Smooth muscle cell (in vitro differentiated cells): ENCODE measurements at regions not wholly inside any gene's neighbourhood (a gene's known extent, or its start where the extent isn't known, plus 50 kb on each side); places are given as distances from the start of the nearest gene placed in this dataset.

Source experiments
- DNase-seq: peaks from one replicate; lab custom pipeline; 2025; ENCODE audit not compliant: unreplicated experiment; lab: John Stamatoyannopoulos, UW
- H2AFZ ChIP-seq: fragments of 200-600 bp; sonication (generic); 2 replicates; pipeline ENCODE4 v1.6.0; 2016; ENCODE audit warnings: antibody characterized with exemption, low read depth, mild to moderate bottlenecking
- H3F3A ChIP-seq: fragments of 200-600 bp; sonication (generic); 2 replicates; pipeline ENCODE4 v1.6.0; 2017; ENCODE audit warnings: antibody characterized with exemption, low read depth
- H3K27ac ChIP-seq: fragments of 200-600 bp; sonication (generic); 2 replicates; pipeline ENCODE4 v1.5.1; 2016; ENCODE audit warnings: low read depth, mild to moderate bottlenecking
- H3K27me3 ChIP-seq: fragments of 200-600 bp; sonication (generic); 2 replicates; pipeline ENCODE4 v1.6.1; 2016; ENCODE audit warnings: low read depth, mild to moderate bottlenecking
- H3K36me3 ChIP-seq: fragments of 200-600 bp; sonication (generic); 2 replicates; pipeline ENCODE4 v1.5.1; 2016; ENCODE audit warnings: low read depth
- H3K4me1 ChIP-seq: fragments of 200-600 bp; sonication (generic); 2 replicates; pipeline ENCODE4 v1.5.1; 2016; ENCODE audit warnings: low read depth
- H3K4me2 ChIP-seq: fragments of 200-600 bp; sonication (generic); 2 replicates; pipeline ENCODE4 v1.6.0; 2016; ENCODE audit warnings: mild to moderate bottlenecking
- H3K4me3 ChIP-seq: fragments of 200-600 bp; sonication (generic); 2 replicates; pipeline ENCODE4 v1.5.1; 2016; ENCODE audit warnings: mild to moderate bottlenecking
- H3K79me2 ChIP-seq: fragments of 200-600 bp; sonication (generic); 2 replicates; pipeline ENCODE4 v1.6.0; 2016; ENCODE audit warnings: low read depth, mild to moderate bottlenecking
- H3K9ac ChIP-seq: fragments of 200-600 bp; sonication (generic); 2 replicates; pipeline ENCODE4 v1.6.0; 2016; ENCODE audit warnings: low read depth
- H3K9me3 ChIP-seq: fragments of 200-600 bp; sonication (generic); replicated peaks from 2 replicates; pipeline ENCODE4 v1.5.1; 2016; ENCODE audit warnings: low read depth
- H4K20me1 ChIP-seq: fragments of 200-600 bp; sonication (generic); 2 replicates; pipeline ENCODE4 v1.6.0; 2016; ENCODE audit warnings: low read depth
- CTCF ChIP-seq: fragments of 200-600 bp; sonication (generic); IDR thresholded peaks from 2 replicates; pipeline ENCODE4 v1.5.1; 2017; ENCODE audit warnings: borderline replicate concordance, mild to moderate bottlenecking, antibody characterized with exemption; ENCODE audit not compliant: insufficient read depth, poor library complexity, severe bottlenecking
- WGBS: methylation state at CpG from one replicate; pipeline ENCODE4 v1.1.7; 2016; ENCODE audit warnings: low lambda C conversion rate; 5-methylcytosine and 5-hydroxymethylcytosine counted together

GRCh38 chr1:191022856-191023255 is 545.2 kb upstream of the BRINP3 start:
- Histone ChIP-seq H3K9ac (no peak overlapping the region), H2AFZ (no peak overlapping the region), H3K9me3 (no peaks in the 10 kb centered on the region), H3K27me3 (no peaks in the 10 kb centered on the region), H3K27ac (no peak overlapping the region), H3K4me3 (no peak overlapping the region), H4K20me1 (no peaks in the 10 kb centered on the region), H3K79me2 (no peaks in the 10 kb centered on the region), H3K36me3 (no peaks in the 10 kb centered on the region), H3F3A (no peaks in the 10 kb centered on the region), H3K4me2 (peak overlapping the region; percentile 10), H3K4me1 (no peaks in the 10 kb centered on the region)
- no peak for DNase-seq
- no peak for TF ChIP-seq CTCF
- WGBS, result 42% methylated on average over 1 of the region's 1 CpG

DNA sequence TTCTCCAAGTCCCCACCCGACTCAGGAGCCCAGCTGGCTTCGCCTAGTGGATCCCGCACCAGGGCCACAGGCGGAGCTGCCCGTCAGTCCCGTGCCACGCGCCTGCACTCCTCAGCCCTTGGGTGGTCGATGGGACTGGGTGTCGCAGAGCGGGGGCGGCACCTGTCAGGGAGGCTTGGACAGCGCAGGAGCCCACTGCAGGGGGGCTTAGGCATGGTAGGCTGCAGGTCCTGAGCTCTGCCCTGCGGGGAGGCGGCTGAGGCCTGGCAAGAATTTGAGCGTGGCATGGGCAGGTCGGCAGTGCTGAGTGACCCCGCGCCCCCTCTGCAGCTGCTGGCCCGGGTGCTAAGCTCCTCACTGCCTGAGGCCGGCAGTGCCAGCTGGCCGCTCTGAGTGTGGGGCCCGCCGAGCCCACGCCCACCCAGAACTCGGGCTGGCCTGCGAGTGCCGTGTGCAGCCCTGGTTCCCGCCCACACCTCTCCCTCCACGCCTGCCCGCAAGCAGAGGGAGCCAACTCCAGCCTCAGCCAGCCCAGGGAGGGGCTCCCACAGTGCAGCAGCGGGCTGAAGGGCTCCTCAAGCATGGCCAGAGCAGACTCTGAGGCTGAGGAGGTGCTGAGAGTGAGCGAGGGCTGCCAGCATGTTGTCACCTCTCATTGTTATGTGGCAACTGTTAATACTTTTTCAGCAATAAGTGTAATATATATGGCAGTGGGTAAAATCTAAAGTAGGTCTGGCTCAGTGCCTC is 548.4 kb upstream of the BRINP3 start:
- WGBS, result 96% methylated on average over 33 of the region's 33 CpGs

GRCh38 chr1:191026828-191027227 is 549.2 kb upstream of the BRINP3 start:
- Histone ChIP-seq H3K27ac (no peak overlapping the region), H3F3A (no peaks in the 10 kb centered on the region), H4K20me1 (no peaks in the 10 kb centered on the region), H3K36me3 (no peaks in the 10 kb centered on the region), H3K9ac (no peak overlapping the region), H3K9me3 (no peaks in the 10 kb centered on the region), H3K4me2 (no peak overlapping the region), H3K79me2 (no peaks in the 10 kb centered on the region), H3K4me3 (no peak overlapping the region), H3K4me1 (no peaks in the 10 kb centered on the region), H2AFZ (no peak overlapping the region), H3K27me3 (no peaks in the 10 kb centered on the region)
- TF ChIP-seq CTCF, result no peak
- WGBS, result 90% methylated on average over 5 of the region's 5 CpGs
- no peak for DNase-seq

More for the DNA sequence above, 548.4 kb upstream of the BRINP3 start:
- H3K27me3 ChIP-seq, result no peaks in the 10 kb centered on the region
- H3K9ac ChIP-seq, result no peak overlapping the region
- H3K36me3 ChIP-seq, result no peaks in the 10 kb centered on the region
- no peak for DNase-seq
- no peak overlapping the region for H3K4me3 ChIP-seq
- H2AFZ ChIP-seq, result no peak overlapping the region
- no peaks in the 10 kb centered on the region for H3K9me3 ChIP-seq
- no peak for TF ChIP-seq CTCF
- no peak overlapping the region for H3K4me2 ChIP-seq
- H4K20me1 ChIP-seq, result no peaks in the 10 kb centered on the region
- H3K79me2 ChIP-seq, result no peaks in the 10 kb centered on the region
- H3K27ac ChIP-seq, result no peak overlapping the region
- H3F3A ChIP-seq, result no peaks in the 10 kb centered on the region
- H3K4me1 ChIP-seq, result no peaks in the 10 kb centered on the region

DNA sequence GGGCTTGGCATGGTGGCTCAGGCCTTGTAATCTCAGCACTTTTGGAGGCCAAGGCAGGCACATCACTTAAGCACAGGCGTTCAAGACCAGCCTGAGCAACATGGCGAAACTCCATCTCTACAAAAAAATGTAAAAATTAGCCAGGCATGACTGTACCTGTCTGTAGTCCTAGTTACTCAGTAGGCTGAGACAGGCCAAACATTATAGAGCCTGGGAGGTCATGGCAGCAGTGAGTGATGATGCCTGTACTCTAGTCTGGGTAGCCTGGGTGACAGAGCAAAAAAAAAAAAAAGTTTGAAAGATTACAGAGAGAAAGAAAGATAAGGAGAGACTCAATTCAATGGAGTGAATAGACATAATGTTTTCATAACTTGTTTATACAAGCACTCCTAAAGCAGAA is 556.5 kb upstream of the BRINP3 start:
- whole genome bisulfite sequencing, result 83% methylated on average over 2 of the region's 2 CpGs
- no peaks in the 10 kb centered on the region for H3F3A ChIP-seq
- H3K9ac ChIP-seq, result no peak overlapping the region
- no peak overlapping the region for H3K4me2 ChIP-seq
- H3K4me1 ChIP-seq, result no peaks in the 10 kb centered on the region
- no peaks in the 10 kb centered on the region for H3K9me3 ChIP-seq
- no peak for TF ChIP-seq CTCF
- H4K20me1 ChIP-seq, result no peaks in the 10 kb centered on the region
- no peak overlapping the region for H2AFZ ChIP-seq
- H3K4me3 ChIP-seq, result no peak overlapping the region
- H3K27ac ChIP-seq, result no peak overlapping the region
- H3K36me3 ChIP-seq, result no peaks in the 10 kb centered on the region
- no peak for DNase-seq
- H3K79me2 ChIP-seq, result no peaks in the 10 kb centered on the region
- no peaks in the 10 kb centered on the region for H3K27me3 ChIP-seq
